Astrocyte of the spinal cord (primary cell): ENCODE measurements at regions not wholly inside any gene's neighbourhood (a gene's known extent, or its start where the extent isn't known, plus 50 kb on each side); places are given as distances from the start of the nearest gene placed in this dataset.

Experiments used
- DNase-seq: peaks from one replicate; pipeline ENCODE4 v3.0.0; 2011; ENCODE audit warnings: low read depth, low spot score
- H3K4me3 ChIP-seq: 2 replicates; pipeline ENCODE4 v1.5.1; 2011; ENCODE audit warnings: low read depth, mild to moderate bottlenecking, low read length, moderate library complexity
- CTCF ChIP-seq: IDR thresholded peaks from 2 replicates; pipeline ENCODE4 v1.5.1; 2012; ENCODE audit warnings: low read depth, mild to moderate bottlenecking, low read length, inconsistent platforms
- in situ Hi-C: cut with HindIII; loops from 2 replicates; pipeline ENCODE4 v1.10.0; 2017; ENCODE audit warnings: low sequenced_read_pairs

GRCh38 chr11:116135891-116136290 lies 631.7 kb upstream of the CADM1 start:
- TF ChIP-seq CTCF = no peak
- in situ Hi-C loops = no loop called here
- no peak overlapping the region for H3K4me3 ChIP-seq
- DNase-seq = no peak

GRCh38 chr11:116134450-116134849 lies 630.2 kb upstream of the CADM1 start:
- in situ Hi-C loops = no loop called here
- no peak for TF ChIP-seq CTCF
- DNase-seq = no peak
- no peak overlapping the region for H3K4me3 ChIP-seq

- no peak for DNase-seq
- TF ChIP-seq CTCF = no peak
- in situ Hi-C loops = no loop called here
- no peak overlapping the region for H3K4me3 ChIP-seq
Measured at GRCh38 chr11:116132273-116132978, 628.2 kb upstream of the CADM1 start.

GRCh38 chr11:116130122-116130521 lies 625.9 kb upstream of the CADM1 start:
- in situ Hi-C loops = no loop called here
- TF ChIP-seq CTCF = no peak
- no peak overlapping the region for H3K4me3 ChIP-seq
- no peak for DNase-seq

- in situ Hi-C loops = no loop called here
- DNase-seq = no peak
- TF ChIP-seq CTCF = no peak
- no peak overlapping the region for H3K4me3 ChIP-seq
Measured at GRCh38 chr11:116129456-116129855, 625.2 kb upstream of the CADM1 start.

GRCh38 chr11:116126562-116126961 lies 622.3 kb upstream of the CADM1 start:
- no peak for DNase-seq
- TF ChIP-seq CTCF = no peak
- in situ Hi-C loops = no loop called here
- H3K4me3 ChIP-seq = no peak overlapping the region
